GM12864 (cell line): ENCODE measurements at regions not wholly inside any gene's neighbourhood (a gene's known extent, or its start where the extent isn't known, plus 50 kb on each side); places are given as distances from the start of the nearest gene placed in this dataset.

ENCODE experiments used
- DNase-seq: peaks from one replicate; pipeline ENCODE4 v3.0.0-alpha.2; 2011; ENCODE audit warnings: low read depth
- H3K4me3 ChIP-seq: 2 replicates; pipeline ENCODE4 v1.5.1; 2011; ENCODE audit warnings: mild to moderate bottlenecking, low read depth, low read length, control low read depth
- CTCF ChIP-seq: IDR thresholded peaks from 2 replicates; pipeline ENCODE4 v1.5.1; 2011; ENCODE audit warnings: low read depth, mild to moderate bottlenecking, moderate library complexity, low read length, control low read depth, inconsistent platforms; ENCODE audit errors: missing control alignments

DNA sequence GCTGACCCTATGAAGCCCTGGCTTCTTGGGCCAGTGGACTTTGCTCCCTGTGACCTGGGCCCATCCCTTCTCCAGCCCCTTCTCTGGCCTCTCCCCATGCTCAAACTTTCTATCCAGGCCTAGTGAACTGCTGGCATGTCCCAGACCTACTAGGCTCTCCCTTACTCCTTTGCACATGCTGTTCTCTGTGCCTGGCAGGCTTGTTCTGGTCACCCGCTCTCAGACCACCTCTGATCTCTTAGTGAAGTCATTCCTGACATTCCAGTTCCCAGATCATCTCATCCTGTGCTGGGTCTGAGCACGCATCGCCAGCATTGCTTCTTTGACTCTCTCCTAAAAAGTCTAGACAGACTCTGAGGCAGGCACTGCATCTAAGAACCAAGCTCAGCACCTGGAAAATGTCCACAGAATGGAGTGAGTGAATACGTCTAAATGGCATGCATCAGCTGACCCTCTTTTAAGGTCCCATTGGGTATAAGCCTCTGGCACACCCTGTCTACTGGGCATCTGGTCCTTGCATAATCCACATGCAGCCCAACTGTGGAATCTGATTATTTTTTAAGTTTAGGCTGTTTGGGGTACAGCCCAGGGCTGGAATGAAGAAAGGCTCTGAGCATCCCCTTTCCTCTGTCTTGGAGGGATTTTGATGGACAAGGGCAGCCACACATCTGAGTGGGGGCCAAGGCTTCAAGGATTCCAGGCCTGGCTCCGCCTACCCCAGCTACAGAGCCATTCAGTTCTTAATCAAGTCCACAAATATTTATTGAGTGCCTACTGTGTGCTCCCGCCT is 130.6 kb upstream of the HAAO start:
- H3K4me3 ChIP-seq: no peak overlapping the region
- TF ChIP-seq CTCF: no peak
- no peak for DNase-seq

GRCh38 chr2:42922293-42922692 is 129.9 kb upstream of the HAAO start:
- no peak for TF ChIP-seq CTCF
- no peak for DNase-seq
- no peak overlapping the region for H3K4me3 ChIP-seq

DNA sequence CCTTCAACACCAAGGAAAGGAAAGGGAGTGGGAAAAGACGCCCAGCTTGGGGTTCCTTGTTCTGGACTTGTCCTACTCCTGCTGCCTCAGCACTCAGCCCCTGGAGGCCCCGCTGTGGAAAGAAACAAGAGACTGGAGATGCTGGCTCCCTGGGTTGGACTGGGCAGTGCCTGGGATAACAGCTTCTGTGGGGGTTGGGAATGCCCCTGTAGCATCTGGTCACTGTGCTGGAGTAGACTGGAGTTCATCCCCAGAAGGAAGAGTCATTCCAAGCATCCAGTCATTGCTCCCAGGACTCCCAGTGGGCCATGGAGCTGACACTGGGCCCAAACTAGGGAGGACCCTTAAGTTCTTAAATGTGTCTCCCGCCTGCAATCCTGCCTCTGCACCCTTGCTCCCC is 129.3 kb upstream of the HAAO start:
- no peak for DNase-seq
- no peak overlapping the region for H3K4me3 ChIP-seq
- TF ChIP-seq CTCF: no peak

- no peak overlapping the region for H3K4me3 ChIP-seq
- no peak for TF ChIP-seq CTCF
- DNase-seq: no peak
These were observed 128.8 kb upstream of the HAAO start for GRCh38 chr2:42921147-42921520.

GRCh38 chr2:42920446-42921146 is 128.2 kb upstream of the HAAO start:
- no peak for DNase-seq
- H3K4me3 ChIP-seq: no peak overlapping the region
- no peak for TF ChIP-seq CTCF

- TF ChIP-seq CTCF: no peak
- DNase-seq: no peak
- H3K4me3 ChIP-seq: no peak overlapping the region
These were observed 126.4 kb upstream of the HAAO start for GRCh38 chr2:42918671-42919318.
